HCT116 (cell line): ENCODE measurements at regions not wholly inside any gene's neighbourhood (a gene's known extent, or its start where the extent isn't known, plus 50 kb on each side); places are given as distances from the start of the nearest gene placed in this dataset.
"Not testable (repeated sequence)": the region's sequence is repeated elsewhere in the genome, so short reads cannot be mapped to it uniquely, and the experiment has no call there.

Source experiments
- ATAC-seq: fragments of 200-7000 bp; cut with Tn5 transposase; 2 replicates; pipeline ENCODE4 v1.9.1; 2020; ENCODE audit warnings: mild to moderate bottlenecking, moderate library complexity
- BruUV-seq: library from RNA; stranded (reverse); fragments of 400-500 nt; replicated peaks from 2 replicates; lab custom pipeline; 2021; lab: Mats Ljungman, UMichigan
- CTCF ChIA-PET: fragments of 300-600 bp; sonication (Branson Sonifier 250); formaldehyde crosslinking; loops from one replicate; lab custom pipeline; 2021; ENCODE audit warnings: antibody characterized with exemption; lab: Charles Lee
- POLR2A ChIA-PET: fragments of 300-600, 350-600 bp; sonication (Branson Sonifier 250); formaldehyde crosslinking; loops from one replicate; lab custom pipeline; 2021; ENCODE audit warnings: antibody characterized with exemption; lab: Charles Lee
- RAD21 ChIA-PET, 2 experiments: fragments of 300-600 bp; sonication (Branson Sonifier 250); formaldehyde crosslinking; loops; one replicate each; lab custom pipeline; 2023; ENCODE audit warnings: low total read pairs in 2 of 2; ENCODE audit not compliant: uncharacterized antibody in 2 of 2, unreplicated experiment in 2 of 2, low non-redundant PET in 1 of 2; lab: Charles Lee
- DNase-seq: peaks from one replicate; pipeline ENCODE4 v3.0.0-alpha.2; 2010; ENCODE audit warnings: low read depth, low spot score
- H2AFZ ChIP-seq: fragments of 200-600 bp; shearing (Covaris generic), sonication (generic); 2 replicates; pipeline ENCODE4 v1.6.1; 2017; ENCODE audit warnings: low read depth, mixed run types, mixed read lengths, antibody characterized with exemption, low read length; ENCODE audit not compliant: poor library complexity, severe bottlenecking
- H3K27ac ChIP-seq: 2 replicates; pipeline ENCODE4 v1.5.1; 2012; ENCODE audit warnings: low read depth, low read length
- H3K27me3 ChIP-seq: fragments of 200-600 bp; sonication (generic); 2 replicates; pipeline ENCODE4 v1.6.1; 2016; ENCODE audit warnings: mixed run types, low read length, mixed read lengths; ENCODE audit not compliant: insufficient read depth
- H3K36me3 ChIP-seq, 2 experiments: fragments of 200-500 bp in 1 of 2; fragments of 200-600 bp in 1 of 2; sonication (Bioruptor generic) in 1 of 2; sonication (generic) in 1 of 2; 2 replicates each; pipeline versions ENCODE4 v1.5.1 to v1.6.1; 2014 to 2016; ENCODE audit warnings: low read length in 2 of 2, inconsistent platforms in 1 of 2, mixed read lengths in 1 of 2, mixed run types in 1 of 2; ENCODE audit not compliant: insufficient read depth in 2 of 2, control insufficient read depth in 1 of 2
- H3K4me1 ChIP-seq, 2 experiments: fragments of 200-600 bp in 1 of 2; sonication (generic) in 1 of 2; 2 replicates each; pipeline versions ENCODE4 v1.5.1 to v1.6.1; 2012 to 2017; ENCODE audit warnings: low read length in 2 of 2, inconsistent platforms in 1 of 2, mild to moderate bottlenecking in 1 of 2, mixed read lengths in 1 of 2, mixed run types in 1 of 2, moderate library complexity in 1 of 2; ENCODE audit not compliant: insufficient read depth in 2 of 2, control insufficient read depth in 1 of 2
- H3K4me2 ChIP-seq: fragments of 200-600 bp; sonication (generic); 2 replicates; pipeline ENCODE4 v1.6.1; 2017; ENCODE audit warnings: mixed run types, low read length, mixed read lengths
- H3K4me3 ChIP-seq, 2 experiments: fragments of 200-600 bp in 1 of 2; sonication (generic) in 1 of 2; replicated peaks in 1 of 2; 2 replicates each; pipeline ENCODE4 v1.5.1; 2011 to 2016; ENCODE audit warnings: low read length in 2 of 2, control low read depth in 1 of 2, low read depth in 1 of 2, mild to moderate bottlenecking in 1 of 2, mixed read lengths in 1 of 2, mixed run types in 1 of 2
- H3K79me2 ChIP-seq: fragments of 200-600 bp; sonication (generic); 2 replicates; pipeline ENCODE4 v1.6.1; 2017; ENCODE audit warnings: mild to moderate bottlenecking, mixed run types, low read length, moderate library complexity, mixed read lengths; ENCODE audit not compliant: insufficient read depth
- H3K9ac ChIP-seq: fragments of 200-600 bp; sonication (generic); 2 replicates; pipeline ENCODE4 v1.6.1; 2016; ENCODE audit warnings: low read length, mixed read lengths
- H3K9me2 ChIP-seq: fragments of 200-600 bp; sonication (generic), shearing (Covaris generic); 2 replicates; pipeline ENCODE4 v1.6.1; 2017; ENCODE audit warnings: mixed run types, mild to moderate bottlenecking, moderate library complexity; ENCODE audit not compliant: insufficient read depth
- H3K9me3 ChIP-seq, 2 experiments: fragments of 200-500 bp in 1 of 2; fragments of 200-600 bp in 1 of 2; sonication (Bioruptor generic) in 1 of 2; sonication (generic) in 1 of 2; 2 replicates each; pipeline ENCODE4 v1.6.1; 2014 to 2017; ENCODE audit warnings: low read length in 2 of 2, mixed read lengths in 2 of 2, inconsistent platforms in 1 of 2, low read depth in 1 of 2, mild to moderate bottlenecking in 1 of 2, mixed run types in 1 of 2, moderate library complexity in 1 of 2; ENCODE audit not compliant: control insufficient read depth in 1 of 2, insufficient read depth in 1 of 2
- H4K20me1 ChIP-seq: fragments of 200-600 bp; sonication (generic), shearing (Covaris generic); 2 replicates; pipeline ENCODE4 v1.6.1; 2017; ENCODE audit warnings: mixed run types, mild to moderate bottlenecking, moderate library complexity; ENCODE audit not compliant: insufficient read depth
- ATF3 ChIP-seq: IDR thresholded peaks from 2 replicates; pipeline ENCODE4 v1.6.1; 2012
- CTCF ChIP-seq, 3 experiments: fragments of 200-600 bp in 1 of 3; sonication (generic) in 1 of 3; IDR thresholded peaks in 2 of 3; conservative IDR thresholded peaks in 1 of 3; 2 replicates each; pipeline ENCODE4 v1.5.1; 2012 to 2017; ENCODE audit warnings: low read depth in 2 of 3, low read length in 2 of 3, antibody characterized with exemption in 1 of 3, borderline replicate concordance in 1 of 3, control low read depth in 1 of 3, mild to moderate bottlenecking in 1 of 3, mixed read lengths in 1 of 3, mixed run types in 1 of 3, moderate library complexity in 1 of 3; ENCODE audit not compliant: insufficient read depth in 1 of 3
- EZH2phosphoT487 ChIP-seq: fragments of 200-600 bp; IDR thresholded peaks from 2 replicates; pipeline ENCODE4 v1.6.1; 2018; ENCODE audit warnings: antibody characterized with exemption, borderline replicate concordance
- FOSL1 ChIP-seq: IDR thresholded peaks from 2 replicates; pipeline ENCODE4 v1.6.1; 2012; ENCODE audit warnings: low read depth
- POLR2AphosphoS5 ChIP-seq: IDR thresholded peaks from 2 replicates; pipeline ENCODE4 v1.6.1; 2011; ENCODE audit warnings: mild to moderate bottlenecking, low read depth, low read length, moderate library complexity
- SIN3A ChIP-seq: IDR thresholded peaks from 2 replicates; pipeline ENCODE4 v1.6.1; 2012; ENCODE audit warnings: low read depth
- TCF7L2 ChIP-seq: IDR thresholded peaks from 2 replicates; pipeline ENCODE4 v1.7.0; 2011; ENCODE audit warnings: borderline replicate concordance, inconsistent platforms; ENCODE audit not compliant: insufficient read depth, insufficient read length; ENCODE audit errors: extremely low read depth
- ZBTB33 ChIP-seq: IDR thresholded peaks from 2 replicates; pipeline ENCODE4 v1.6.1; 2011; ENCODE audit warnings: mild to moderate bottlenecking, low read length, moderate library complexity; ENCODE audit not compliant: insufficient replicate concordance; ENCODE audit errors: extremely low read depth
- intact Hi-C: fragments of 100-400 bp; cut with micrococcal nuclease; formaldehyde crosslinking; loops from 2 replicates; pipeline ENCODE4 v1.10.0; 2022

- H3K27ac ChIP-seq, H4K20me1 ChIP-seq, ATAC-seq, RAD21 ChIA-PET, H3K4me3 ChIP-seq, H2AFZ ChIP-seq, H3K9ac ChIP-seq, intact Hi-C loops, POLR2A ChIA-PET, DNase-seq, H3K36me3 ChIP-seq, BruUV-seq, H3K4me2 ChIP-seq, H3K27me3 ChIP-seq, H3K9me2 ChIP-seq, H3K9me3 ChIP-seq, H3K4me1 ChIP-seq, H3K79me2 ChIP-seq: not testable (repeated sequence)
- CTCF ChIA-PET, result interaction anchor here (0.5 kb wide), 1 partner anchor 34 kb away, joined by 4 read pairs; no protein-coding TSS in a partner anchor
Measured at GRCh38 chr17:62137013-62137733, 72.1 kb upstream of the MED13 start.

- H3K9ac ChIP-seq, result no peak overlapping the region
- no peak for TF ChIP-seq ZBTB33
- no peak for TF ChIP-seq CTCF (IDR thresholded peaks at IDR 0.05 in 2 of 3, conservative IDR thresholded peaks at IDR 0.05 in 1 of 3; ENCODE audit: borderline replicate concordance in 1 of 3, insufficient read depth in 1 of 3, low read depth in 2 of 3, low read length in 2 of 3)
- TF ChIP-seq ATF3, result no peak
- no peak for TF ChIP-seq FOSL1
- TF ChIP-seq SIN3A, result no peak
- TF ChIP-seq POLR2AphosphoS5, result no peak
- TF ChIP-seq TCF7L2, result no peak
- TF ChIP-seq EZH2phosphoT487, result no peak
- BruUV-seq, result no TSS peak
- CTCF ChIA-PET, result no interaction called here
- ATAC-seq (no peak), DNase-seq (no peak)
- no peaks in the 10 kb centered on the region for H3K36me3 ChIP-seq
- no peaks in the 10 kb centered on the region for H3K9me3 ChIP-seq
- no peak overlapping the region for H2AFZ ChIP-seq
- no peaks in the 10 kb centered on the region for H3K27me3 ChIP-seq
- H3K79me2 ChIP-seq, result no peaks in the 10 kb centered on the region
- POLR2A ChIA-PET, result no interaction called here
- peaks cover 0 to 9% of the 10 kb centered on the region in 2 experiments; a peak in 2 of 4 replicates for H3K4me1 ChIP-seq
- no peak overlapping the region for H3K4me3 ChIP-seq
- no peaks in the 10 kb centered on the region for H3K9me2 ChIP-seq
- RAD21 ChIA-PET, result no interaction called here
- intact Hi-C loops, result no loop called here
- H3K27ac ChIP-seq, result no peak overlapping the region
- H4K20me1 ChIP-seq, result no peaks in the 10 kb centered on the region
- no peak overlapping the region for H3K4me2 ChIP-seq
Measured at GRCh38 chr17:62135742-62136141, 70.7 kb upstream of the MED13 start.
